GM19455 (cell line): ENCODE measurements at regions not wholly inside any gene's neighbourhood (a gene's known extent, or its start where the extent isn't known, plus 50 kb on each side); places are given as distances from the start of the nearest gene placed in this dataset.
"Not testable (repeated sequence)": the region's sequence is repeated elsewhere in the genome, so short reads cannot be mapped to it uniquely, and the experiment has no call there.

ENCODE experiments used
- ATAC-seq: cut with Tn5 transposase; IDR thresholded peaks from one replicate; pipeline ENCODE4 v1.9.1; 2021; ENCODE audit not compliant: unreplicated experiment

DNA sequence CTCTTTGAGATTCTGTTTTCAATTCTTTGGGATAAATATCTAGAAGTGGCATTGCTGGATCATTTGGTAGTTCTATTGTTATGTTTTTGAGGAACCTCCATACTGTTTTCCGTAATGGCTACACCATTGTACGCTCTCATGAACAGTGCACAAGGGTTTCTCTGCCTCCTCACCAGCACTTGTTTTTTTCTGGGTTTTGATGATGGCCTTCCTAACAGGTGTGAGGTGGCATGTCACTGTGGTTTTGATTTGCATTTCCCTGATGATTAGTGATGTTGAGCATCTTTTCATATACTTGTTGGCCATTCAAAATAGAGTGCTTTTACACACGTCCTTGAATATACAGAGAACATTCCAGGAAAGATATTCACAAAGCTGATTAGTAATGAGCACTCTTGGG, 86.8 kb upstream of the ADORA2B start:
- ATAC-seq, result not testable (repeated sequence)

DNA sequence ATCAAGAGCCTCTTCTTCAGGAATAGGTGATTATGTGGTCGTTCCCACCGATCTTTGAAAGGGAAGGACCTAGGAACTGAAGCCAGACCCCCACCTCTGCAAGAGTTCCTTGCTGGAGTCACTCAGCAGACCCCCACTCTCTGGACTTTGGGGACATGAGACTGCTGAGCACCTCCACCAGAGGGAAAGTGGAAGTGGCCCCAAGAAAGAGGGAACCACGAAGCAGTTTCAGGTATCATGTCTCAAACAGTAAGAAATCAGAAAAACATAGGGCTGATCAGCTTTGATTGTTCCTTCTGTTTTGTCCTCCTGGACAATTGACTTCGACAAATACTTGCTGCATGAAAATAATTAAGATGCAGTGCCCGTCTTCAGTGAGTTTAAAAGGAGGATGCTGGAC, 84.2 kb upstream of the ADORA2B start:
- not testable (repeated sequence) for ATAC-seq

- not testable (repeated sequence) for ATAC-seq
Observed at GRCh38 chr17:15864061-15864460, 80.9 kb upstream of the ADORA2B start.

DNA sequence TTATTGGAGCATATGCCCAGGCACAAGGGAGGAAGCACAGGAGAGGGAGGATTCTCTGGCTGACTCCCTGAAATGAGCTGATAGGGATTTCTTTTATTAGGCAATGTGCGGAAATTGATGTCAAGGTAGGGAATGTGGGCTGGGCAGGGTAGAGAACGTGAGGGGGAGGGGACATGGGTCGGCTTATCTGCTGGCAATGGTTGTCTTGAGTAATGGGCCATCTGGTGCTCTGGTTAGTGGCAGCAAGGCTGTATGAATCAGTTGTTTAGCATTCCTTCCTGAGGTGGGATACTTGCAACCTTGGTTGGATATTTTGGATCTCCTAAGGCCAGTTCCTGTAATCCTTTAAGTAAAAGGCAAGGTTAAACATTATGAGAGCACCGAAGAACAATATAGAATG, 80.5 kb upstream of the ADORA2B start:
- ATAC-seq, result not testable (repeated sequence)

DNA sequence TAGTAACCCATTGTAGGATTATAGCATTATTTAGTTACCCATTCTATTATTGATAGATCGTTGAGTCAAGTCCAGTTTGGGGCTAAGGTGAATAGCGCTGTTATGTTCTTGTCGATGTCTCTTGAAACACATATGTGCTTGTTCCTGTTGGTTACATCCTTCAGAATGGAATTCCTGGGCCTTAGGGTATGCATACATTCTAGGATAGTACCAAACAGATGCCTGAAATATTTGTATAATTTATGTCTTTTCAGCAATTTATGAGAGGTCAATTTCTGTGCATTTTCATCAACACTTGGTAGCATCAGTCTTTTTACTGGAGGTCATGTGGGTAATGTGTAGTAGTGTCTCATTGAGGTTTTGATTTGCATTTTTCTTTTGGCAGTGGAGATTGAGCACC, 78.9 kb upstream of the ADORA2B start:
- ATAC-seq, result not testable (repeated sequence)

- not testable (repeated sequence) for ATAC-seq
Observed at GRCh38 chr17:15867331-15867730, 77.6 kb upstream of the ADORA2B start.

DNA sequence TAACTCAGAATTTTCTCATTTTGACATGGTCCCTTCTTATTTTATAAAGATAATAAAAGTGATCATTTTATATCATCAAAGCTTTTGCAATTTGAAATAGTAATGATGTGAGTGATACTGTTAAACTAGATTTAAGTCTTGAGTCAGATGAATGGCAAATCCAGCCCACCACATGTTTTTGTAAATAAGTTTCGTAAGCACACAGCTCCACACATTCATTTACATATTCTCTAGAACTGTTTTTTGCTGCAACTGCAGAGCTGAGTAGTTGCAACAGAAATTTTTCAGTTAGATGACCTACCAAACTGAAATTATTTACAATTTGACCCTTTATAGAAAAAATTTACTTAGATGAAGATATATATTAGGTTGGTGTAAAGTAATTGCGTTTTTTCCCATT, 75.1 kb upstream of the ADORA2B start:
- ATAC-seq, result not testable (repeated sequence)

DNA sequence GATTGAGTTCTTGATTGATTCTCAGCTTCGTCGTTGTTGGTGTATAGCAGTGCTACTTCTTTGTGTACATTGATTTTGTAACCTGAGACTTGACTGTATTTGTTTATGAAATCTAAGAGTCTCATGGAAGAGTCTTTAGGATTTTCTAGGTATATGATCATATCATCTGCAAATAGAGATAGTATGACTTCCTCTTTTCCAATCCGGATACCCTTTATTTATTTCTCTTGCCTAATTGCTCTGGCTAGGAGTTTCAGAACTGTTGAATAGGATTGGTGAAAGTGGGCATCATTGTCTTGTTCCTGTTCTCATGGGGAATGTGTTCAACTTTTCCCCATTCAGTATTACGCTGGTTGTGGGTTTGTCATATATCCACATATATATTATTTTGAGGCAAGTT, 72.3 kb upstream of the ADORA2B start:
- not testable (repeated sequence) for ATAC-seq

GRCh38 chr17:15877882-15878500, 66.9 kb upstream of the ADORA2B start:
- not testable (repeated sequence) for ATAC-seq

DNA sequence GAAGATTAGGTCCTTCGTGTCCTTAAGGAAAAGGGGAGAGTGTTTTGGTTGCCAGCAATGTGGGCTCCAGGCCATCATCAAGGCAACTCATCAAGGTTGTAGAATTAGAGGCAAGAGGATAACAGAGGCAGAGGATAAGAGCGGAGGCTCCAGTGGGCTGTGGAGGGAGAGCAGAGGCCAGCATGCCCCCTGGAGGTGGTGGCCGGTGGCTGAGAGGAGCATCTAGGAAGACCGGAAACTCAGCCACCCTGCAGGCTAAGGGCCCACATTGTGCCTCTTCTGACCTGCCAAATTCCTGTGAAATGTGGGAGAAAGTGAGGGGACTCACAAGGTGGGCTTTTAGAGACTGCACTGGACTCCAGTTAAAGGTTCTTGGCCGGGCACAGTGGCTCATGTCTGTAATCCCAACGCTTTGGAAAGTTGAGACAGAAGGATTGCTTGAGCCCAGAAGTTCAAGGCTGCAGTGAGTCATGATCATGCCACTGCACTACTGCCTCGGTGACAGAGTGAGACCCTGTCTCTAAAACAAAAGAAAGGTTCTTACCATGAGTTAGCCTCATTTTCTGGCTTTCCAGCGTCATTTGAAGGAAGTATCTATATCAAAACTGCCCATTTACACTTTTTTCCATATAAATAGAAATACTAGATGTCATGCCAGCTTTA, 62.7 kb upstream of the ADORA2B start:
- no peak for ATAC-seq

DNA sequence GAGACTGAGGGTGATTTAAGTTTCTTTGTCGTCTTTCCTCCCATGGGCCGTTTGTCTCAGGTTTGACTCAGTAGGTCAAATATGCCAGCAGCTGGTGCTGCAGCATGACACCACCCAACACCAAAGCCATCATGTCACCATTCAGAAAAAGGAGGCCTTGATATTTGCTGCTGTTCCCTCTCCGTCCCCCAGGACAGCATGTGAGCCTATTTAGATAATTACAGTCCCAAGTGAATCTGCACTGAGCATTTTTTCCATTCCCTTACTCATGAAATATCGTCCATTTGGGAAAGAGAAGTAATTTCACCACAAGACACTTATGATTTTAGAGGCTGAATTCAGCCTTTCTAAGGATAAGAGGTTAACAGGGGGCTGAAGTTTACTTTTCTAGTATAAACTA, 62.2 kb upstream of the ADORA2B start:
- ATAC-seq, result no peak

DNA sequence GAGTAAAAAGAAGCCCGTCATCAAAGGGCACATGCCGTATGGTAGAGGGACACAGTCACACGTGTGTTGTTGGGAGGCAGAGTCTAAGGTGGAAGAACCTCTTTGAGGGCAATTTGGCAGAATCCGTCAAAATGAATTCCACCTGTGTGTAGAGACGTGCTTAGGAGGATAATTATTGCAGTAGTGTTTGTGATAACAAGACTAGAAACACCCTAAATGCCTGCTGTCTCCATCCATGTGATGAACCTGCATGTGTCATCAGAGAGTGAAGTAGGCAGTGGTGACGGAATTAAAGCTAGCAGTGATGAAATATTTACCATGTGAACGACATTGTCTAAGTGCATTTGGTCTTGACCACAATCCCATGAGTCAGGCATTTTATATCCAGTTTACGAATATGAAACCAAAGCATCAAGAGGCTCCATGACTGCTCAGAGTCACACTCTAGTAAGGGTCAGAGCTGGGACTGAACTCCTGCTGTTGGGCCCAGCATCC, 61.3 kb upstream of the ADORA2B start:
- no peak for ATAC-seq

DNA sequence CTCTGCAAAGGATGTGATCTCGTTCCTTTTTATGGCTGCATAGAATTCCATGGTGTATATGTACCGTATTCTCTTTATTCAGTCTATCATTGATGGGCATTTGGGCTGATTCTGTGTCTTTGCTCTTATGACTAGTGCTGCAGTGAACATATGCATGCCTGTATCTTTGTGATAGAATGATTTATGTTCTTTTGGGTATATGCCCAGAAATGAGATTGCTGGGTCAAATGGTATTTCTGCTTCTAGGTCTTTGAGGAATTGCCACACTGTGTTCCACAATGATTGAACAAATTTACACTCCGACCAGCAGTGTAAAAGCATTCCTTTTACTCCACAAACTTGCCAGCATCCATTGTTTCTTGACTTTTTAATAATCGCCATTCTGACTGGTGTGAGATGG, 60.2 kb upstream of the ADORA2B start:
- ATAC-seq, result no peak

DNA sequence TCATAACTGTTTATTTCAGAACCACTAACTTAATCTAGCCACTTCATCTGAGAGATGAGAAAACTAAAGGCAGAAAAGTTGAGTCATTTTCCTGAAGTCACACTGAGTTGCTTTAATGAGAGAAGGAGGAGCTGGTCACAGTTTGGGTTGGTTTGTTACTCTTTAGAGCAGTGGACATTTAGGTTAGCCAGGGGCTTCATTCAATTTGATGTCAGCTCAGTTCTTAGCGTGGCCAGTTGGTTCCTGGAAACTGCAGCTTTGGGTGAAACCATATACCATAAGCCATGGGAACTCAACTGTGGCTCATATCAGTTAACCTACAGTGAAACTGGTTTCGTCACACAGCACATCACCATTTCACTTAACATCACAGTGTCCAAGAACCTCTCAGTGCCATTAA, 59.2 kb upstream of the ADORA2B start:
- ATAC-seq, result no peak

DNA sequence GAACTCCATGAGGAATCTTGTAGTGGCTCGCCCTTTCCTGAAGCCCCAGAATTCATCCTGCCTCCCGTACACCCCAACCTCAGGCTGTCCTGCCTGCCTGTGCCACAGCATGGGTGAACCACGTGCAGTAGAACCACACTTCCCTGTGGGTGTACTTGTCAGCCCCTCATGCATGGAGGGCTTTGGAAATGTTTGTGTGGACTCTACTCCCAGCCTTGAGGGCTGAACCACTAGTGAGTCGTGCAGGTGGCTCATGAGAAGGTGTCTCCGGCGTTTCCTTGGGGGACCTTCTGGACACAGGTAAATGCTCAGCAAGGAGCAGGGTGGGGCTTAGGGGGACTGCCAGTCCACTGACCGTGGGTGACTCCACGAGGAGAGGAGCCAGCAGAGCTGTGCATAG, 58.7 kb upstream of the ADORA2B start:
- no peak for ATAC-seq

- ATAC-seq, result no peak
Observed at GRCh38 chr17:15886804-15887203, 58.1 kb upstream of the ADORA2B start.

DNA sequence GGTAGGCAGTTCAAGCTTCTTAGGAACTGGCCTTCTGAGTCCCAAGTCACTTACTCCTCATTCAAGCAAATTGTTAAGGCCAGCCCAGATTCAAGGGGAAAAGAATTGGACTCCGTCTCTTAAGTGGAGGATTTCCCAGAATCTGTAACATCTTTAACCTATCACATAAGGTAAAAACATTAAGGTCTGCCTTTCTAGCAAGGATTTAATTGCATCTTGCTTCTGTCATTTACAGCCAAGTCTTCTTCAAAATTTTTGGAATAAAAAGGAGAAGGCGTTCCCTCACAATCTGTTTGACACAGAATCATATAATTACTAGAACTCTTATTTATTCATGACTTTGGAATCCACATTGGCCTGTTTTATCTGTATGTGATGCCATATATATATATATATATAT, 56.5 kb upstream of the ADORA2B start:
- ATAC-seq, result no peak

DNA sequence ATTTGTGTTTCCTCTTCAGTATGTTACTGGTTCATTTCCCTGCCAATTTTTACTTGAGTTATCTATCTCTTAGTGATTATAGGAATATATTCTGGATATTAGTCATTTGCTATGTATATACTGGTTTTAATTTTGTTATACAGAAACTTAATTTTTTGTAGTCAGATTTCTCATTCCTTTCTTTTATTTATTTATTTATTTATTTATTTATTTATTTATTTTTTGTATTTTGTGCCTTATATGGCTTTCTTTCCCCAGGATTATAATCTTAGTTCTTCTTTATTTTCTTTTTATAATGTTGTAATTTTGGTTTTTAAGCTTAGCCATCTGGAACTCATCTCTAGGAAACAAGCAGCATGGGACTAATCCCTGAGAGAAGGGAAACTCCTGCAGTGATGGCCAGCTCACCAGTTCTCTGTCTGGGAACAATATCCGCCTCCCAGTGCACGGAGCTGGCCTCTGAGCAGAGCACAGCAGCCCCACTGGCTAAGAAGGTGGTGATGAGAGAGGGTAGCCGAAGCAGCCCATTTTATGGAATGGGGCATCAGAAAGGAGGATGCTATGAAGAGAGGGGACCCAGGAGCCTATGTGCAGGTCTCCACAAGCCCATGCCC, 54.5 kb upstream of the ADORA2B start:
- no peak for ATAC-seq

- no peak for ATAC-seq
Observed at GRCh38 chr17:15891318-15891717, 53.6 kb upstream of the ADORA2B start.

DNA sequence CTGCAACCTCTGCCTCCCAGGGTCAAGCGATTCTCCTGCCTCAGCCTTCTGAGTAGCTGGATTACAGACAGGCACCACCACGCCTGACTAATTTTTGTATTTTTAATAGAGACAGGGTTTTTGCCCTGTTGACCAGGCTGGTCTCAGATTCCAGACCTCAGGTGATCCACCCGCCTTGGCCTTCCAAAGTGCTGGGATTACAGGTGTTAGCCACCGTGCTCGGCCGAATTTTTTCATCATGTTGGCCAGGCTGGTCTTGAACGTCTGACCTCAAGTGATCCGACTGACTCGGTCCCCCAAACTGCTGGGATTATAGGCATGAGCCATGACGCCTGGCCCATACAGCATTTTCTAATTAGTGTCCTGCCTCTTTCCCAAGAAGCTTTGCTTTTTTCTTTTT, 52.7 kb upstream of the ADORA2B start:
- ATAC-seq, result no peak

DNA sequence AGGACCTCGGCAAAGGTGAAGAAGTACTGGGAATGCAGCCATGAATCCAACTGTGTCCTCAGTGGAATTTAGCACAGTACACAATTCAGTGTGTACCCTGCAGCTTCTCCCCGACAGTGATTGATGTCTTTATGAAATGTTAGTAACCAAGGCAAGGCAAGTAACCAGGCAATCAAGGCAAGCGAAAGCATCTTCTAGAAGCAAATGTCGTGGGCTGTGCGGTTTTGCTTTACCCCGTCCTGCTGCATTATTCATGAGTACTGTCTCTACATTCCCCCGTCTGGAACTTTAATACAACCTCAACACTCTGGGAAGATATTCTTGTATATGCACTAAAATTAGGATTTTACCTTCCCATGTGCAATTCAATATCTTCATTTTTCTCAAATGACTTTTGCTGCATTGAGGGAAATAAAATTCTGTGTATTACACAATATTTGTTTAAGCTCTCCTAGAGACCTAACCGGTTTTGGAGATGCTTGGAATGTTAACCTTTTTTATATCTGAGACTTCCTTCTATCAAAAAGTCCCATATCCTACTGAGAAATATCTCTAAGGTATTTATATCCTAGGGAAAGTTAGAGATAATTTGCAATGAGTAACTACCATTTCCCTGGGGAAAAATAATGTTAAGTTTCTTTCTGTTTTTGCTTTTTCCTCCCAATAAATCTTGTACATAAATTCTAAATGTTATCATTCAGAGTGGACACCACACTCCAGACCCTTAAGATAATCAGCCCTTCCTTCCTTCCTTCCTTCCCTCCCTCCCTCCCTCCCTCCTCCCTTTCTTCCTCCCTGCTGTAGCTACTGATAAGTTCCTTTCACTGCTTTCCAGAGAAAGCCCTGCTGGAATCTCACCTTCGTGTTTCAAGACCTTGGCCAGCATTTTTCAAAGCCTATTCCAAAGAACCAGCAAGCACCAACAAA, 51.9 kb upstream of the ADORA2B start:
- ATAC-seq, result no peak
